H1 (cell line): ENCODE measurements at regions not wholly inside any gene's neighbourhood (a gene's known extent, or its start where the extent isn't known, plus 50 kb on each side); places are given as distances from the start of the nearest gene placed in this dataset.

ENCODE experiments used
- FOSL1 ChIP-seq: IDR thresholded peaks from 2 replicates; pipeline ENCODE4 v1.6.1; 2011; ENCODE audit warnings: mild to moderate bottlenecking, low read depth, low read length, moderate library complexity; ENCODE audit not compliant: insufficient read depth
- POLR2AphosphoS5 ChIP-seq: IDR thresholded peaks from 2 replicates; pipeline ENCODE4 v1.6.1; 2011; ENCODE audit warnings: low read depth, low read length
- ZNF274 ChIP-seq: IDR thresholded peaks from 2 replicates; pipeline ENCODE4 v1.7.0; 2012; ENCODE audit warnings: low read length, borderline replicate concordance; ENCODE audit errors: extremely low read depth
- TF ChIP-seq, protein P1 (sequence below): IDR thresholded peaks from 2 replicates; pipeline ENCODE4 v1.6.1; 2011; ENCODE audit warnings: low read depth, mild to moderate bottlenecking, low read length; ENCODE audit not compliant: insufficient read depth

DNA sequence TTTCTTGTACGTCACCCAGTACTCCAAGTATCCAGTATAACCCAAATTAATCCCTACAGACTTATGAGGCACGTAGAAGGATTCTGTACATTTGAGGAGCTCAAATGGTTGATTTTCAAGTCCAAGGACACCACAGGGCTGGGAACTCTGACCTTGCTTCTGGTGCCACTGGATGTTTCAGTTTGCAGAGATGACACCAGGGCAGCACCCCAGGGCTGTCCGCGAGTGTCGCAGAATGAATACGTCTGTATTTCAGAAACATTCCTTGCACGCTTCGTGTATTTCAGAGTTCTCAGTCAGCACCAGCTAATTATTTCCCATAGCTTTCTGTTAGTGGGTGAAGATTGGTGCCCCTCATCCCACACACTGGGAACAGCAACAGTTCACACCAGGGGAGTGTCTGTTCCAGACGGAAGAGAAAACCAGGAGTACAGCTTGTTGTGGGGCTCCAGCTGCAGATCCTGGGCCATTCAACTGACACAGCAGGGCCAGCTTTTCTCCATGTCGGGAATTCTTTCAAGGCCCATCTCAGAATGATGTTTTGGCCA is 159.2 kb downstream of the RHOU start (continued):
- TF ChIP-seq FOSL1: no peak
- no peak for TF ChIP-seq POLR2AphosphoS5
- no peak for TF ChIP-seq ZNF274
- TF ChIP-seq, protein P1, sequence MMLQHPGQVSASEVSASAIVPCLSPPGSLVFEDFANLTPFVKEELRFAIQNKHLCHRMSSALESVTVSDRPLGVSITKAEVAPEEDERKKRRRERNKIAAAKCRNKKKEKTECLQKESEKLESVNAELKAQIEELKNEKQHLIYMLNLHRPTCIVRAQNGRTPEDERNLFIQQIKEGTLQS: no peak
